NOMO-1 treated with dmso at 0.1 percent for 144 hours (cell line): ENCODE measurements at regions not wholly inside any gene's neighbourhood (a gene's known extent, or its start where the extent isn't known, plus 50 kb on each side); places are given as distances from the start of the nearest gene placed in this dataset.

Source experiments
- DNase-seq: peaks from one replicate; lab custom pipeline; 2025; ENCODE audit not compliant: unreplicated experiment; lab: John Stamatoyannopoulos, UW

- peak; percentile 62 for DNase-seq
Measured at GRCh38 chr2:40760071-40760666, 308.3 kb upstream of the SLC8A1 start.

GRCh38 chr2:40773291-40773690 is 321.4 kb upstream of the SLC8A1 start:
- no peak for DNase-seq

- no peak for DNase-seq
Measured at GRCh38 chr2:40783704-40784103, 331.8 kb upstream of the SLC8A1 start.

GRCh38 chr2:40786636-40787035 is 334.7 kb upstream of the SLC8A1 start:
- DNase-seq = no peak

GRCh38 chr2:40797120-40797519 is 345.2 kb upstream of the SLC8A1 start:
- DNase-seq = no peak

GRCh38 chr2:40803900-40804299 is 352.0 kb upstream of the SLC8A1 start:
- no peak for DNase-seq

- no peak for DNase-seq
Measured at GRCh38 chr2:40809156-40809555, 357.3 kb upstream of the SLC8A1 start.

GRCh38 chr2:40814616-40815015 is 362.7 kb upstream of the SLC8A1 start:
- no peak for DNase-seq

- no peak for DNase-seq
Measured at GRCh38 chr2:40820319-40820718, 368.4 kb upstream of the SLC8A1 start.

GRCh38 chr2:40823478-40823877 is 371.6 kb upstream of the SLC8A1 start:
- no peak for DNase-seq

GRCh38 chr2:40824278-40824677 is 372.4 kb upstream of the SLC8A1 start:
- no peak for DNase-seq

- no peak for DNase-seq
Measured at GRCh38 chr2:40827392-40827791, 375.5 kb upstream of the SLC8A1 start.

GRCh38 chr2:40831321-40831873 is 379.5 kb upstream of the SLC8A1 start:
- no peak for DNase-seq

- no peak for DNase-seq
Measured at GRCh38 chr2:40841856-40842255, 390.0 kb upstream of the SLC8A1 start.

- DNase-seq = no peak
Measured at GRCh38 chr2:40844353-40845277, 392.7 kb upstream of the SLC8A1 start.

- no peak for DNase-seq
Measured at GRCh38 chr2:40851661-40852060, 399.8 kb upstream of the SLC8A1 start.

GRCh38 chr2:40859617-40860016 is 407.7 kb upstream of the SLC8A1 start:
- no peak for DNase-seq

- DNase-seq = no peak
Measured at GRCh38 chr2:40867829-40868228, 415.9 kb upstream of the SLC8A1 start.

GRCh38 chr2:40872580-40872979 is 420.7 kb upstream of the SLC8A1 start:
- DNase-seq = no peak

GRCh38 chr2:40874380-40874779 is 422.5 kb upstream of the SLC8A1 start:
- DNase-seq = no peak

- DNase-seq = no peak
Measured at GRCh38 chr2:40877734-40878288, 425.9 kb upstream of the SLC8A1 start.

GRCh38 chr2:40879305-40879704 is 427.4 kb upstream of the SLC8A1 start:
- DNase-seq = no peak
